Smooth muscle cell of the brain vasculature (primary cell): ENCODE measurements at regions not wholly inside any gene's neighbourhood (a gene's known extent, or its start where the extent isn't known, plus 50 kb on each side); places are given as distances from the start of the nearest gene placed in this dataset.

Experiments used
- DNase-seq: peaks from one replicate; pipeline ENCODE4 v3.0.0-alpha.2; 2012; ENCODE audit warnings: low read depth, low spot score

DNA sequence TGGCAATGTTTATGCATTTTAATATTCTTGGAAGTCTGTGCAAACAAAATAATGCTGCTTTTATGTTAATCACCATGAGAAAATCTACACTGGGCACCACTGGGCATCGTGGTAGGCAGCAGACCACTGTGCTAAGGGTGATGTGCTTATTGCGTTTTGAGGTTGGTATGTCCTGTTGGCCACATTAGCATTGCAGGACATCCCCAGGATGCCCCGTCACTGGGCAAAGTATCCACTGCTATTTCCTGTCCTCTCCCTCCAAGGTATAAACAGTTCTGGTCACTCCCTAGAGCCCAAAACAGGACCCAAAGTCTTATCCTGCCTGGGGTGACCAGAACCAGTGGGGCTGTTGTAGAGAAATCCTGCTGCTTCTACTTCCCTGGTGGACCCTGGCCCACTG lies 284.2 kb upstream of the ROPN1 start:
- DNase-seq = no peak

GRCh38 chr3:124276539-124277143 lies 284.7 kb upstream of the ROPN1 start:
- DNase-seq = no peak

- DNase-seq = no peak
Measured at GRCh38 chr3:124277144-124277890, 285.4 kb upstream of the ROPN1 start.

GRCh38 chr3:124281453-124282316 lies 289.8 kb upstream of the ROPN1 start:
- no peak for DNase-seq

DNA sequence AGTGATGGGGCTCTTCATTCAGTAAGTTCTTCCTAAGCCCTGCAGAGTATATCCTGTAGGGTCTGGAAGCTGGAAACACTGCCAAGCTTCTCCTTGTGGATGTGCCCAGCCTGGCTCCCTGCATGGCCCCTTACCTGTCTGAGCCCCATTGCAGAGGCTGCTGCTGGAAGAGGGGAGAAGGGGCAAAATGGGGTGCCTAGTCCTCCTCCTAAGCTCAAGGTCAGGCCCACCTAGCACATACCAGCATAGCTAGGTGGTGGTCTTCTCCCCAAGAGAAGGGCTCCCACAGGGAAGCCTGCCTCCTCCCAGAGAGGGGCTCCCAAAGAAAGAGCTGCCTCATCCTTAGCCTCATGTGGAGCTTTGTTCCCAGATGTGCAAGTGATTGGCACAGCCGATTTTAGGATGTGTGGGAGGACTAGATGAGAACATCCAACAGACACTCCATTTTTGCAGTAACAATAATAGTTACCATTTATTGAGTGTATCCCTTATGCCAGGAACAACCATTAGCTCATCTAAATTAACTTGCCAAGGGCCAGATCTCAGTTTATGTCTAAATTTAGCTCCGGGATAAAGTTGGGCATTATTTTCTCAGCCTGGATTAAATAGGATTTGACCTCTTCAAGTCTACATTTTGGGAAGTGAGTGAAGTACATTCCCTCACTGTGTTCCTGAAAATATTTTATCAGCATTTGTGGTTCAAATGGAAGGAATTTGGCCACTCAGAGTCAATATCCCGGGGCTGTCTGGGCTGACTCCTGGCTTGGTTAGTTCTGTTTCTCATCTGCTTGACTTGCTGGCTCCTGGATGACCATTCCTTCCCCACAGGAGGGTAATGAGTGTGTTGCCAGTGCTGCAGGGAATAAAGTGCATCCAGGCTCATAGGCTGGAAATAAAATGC lies 291.1 kb upstream of the ROPN1 start:
- DNase-seq = no peak

DNA sequence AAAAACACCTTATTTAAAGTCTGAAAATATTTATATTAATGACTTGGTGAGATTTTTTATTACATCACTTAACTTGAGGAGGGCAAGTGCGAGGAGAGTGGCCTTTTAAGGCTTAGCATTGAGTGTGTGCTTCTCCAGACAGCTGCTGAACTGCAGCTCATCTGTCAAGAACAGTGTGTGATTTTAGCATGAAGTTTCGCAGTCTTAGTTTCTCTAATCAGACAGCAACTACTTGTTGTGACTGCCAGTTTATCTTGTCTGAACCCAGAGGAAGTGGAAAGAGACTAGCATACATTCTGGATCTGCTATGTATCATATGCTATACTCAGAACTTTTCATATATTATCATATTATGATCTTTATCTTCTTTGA lies 291.7 kb upstream of the ROPN1 start:
- no peak for DNase-seq

DNA sequence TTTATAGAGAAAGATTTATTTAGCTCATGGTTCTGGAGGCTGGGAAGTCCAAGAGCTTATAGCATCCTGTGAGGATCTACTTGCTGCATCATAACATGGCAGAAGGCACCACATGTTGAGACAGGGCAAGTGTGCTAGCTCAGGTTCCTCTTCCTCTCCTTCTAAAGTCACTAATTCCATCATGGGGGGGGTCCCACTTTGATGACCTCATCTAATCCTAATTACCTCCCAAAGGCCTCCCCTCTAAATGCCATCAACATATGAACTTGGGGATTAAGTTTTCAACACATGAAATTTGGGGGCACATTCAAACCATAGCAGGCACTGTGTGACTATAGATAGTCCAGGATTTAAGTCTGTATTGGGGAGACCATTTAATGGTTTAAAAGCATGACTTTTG lies 297.1 kb upstream of the ROPN1 start:
- no peak for DNase-seq

GRCh38 chr3:124291008-124291407 lies 299.1 kb upstream of the ROPN1 start:
- DNase-seq = no peak

- DNase-seq = no peak
Measured at GRCh38 chr3:124292329-124292728, 300.4 kb upstream of the ROPN1 start.

DNA sequence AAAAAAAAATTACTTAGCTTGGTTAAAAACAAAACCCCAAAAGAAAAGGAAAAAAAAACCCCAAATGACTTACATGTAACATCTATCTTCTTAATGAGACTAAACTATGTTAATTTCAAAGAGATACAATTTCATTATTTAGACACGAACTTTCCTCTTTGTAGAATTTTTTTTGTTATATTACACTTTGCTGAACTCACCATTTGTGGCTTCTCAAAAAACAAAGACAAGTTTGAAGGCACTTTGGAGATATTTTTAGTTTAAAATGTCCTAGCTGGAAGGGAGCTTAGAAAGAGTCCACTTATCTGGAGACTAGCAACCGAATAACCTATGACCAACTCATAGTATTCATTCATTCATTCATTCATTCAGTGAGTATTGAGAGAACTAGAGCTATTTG lies 301.7 kb upstream of the ROPN1 start:
- no peak for DNase-seq

GRCh38 chr3:124295362-124295761 lies 303.4 kb upstream of the ROPN1 start:
- no peak for DNase-seq

- DNase-seq = no peak
Measured at GRCh38 chr3:124296406-124296805, 304.5 kb upstream of the ROPN1 start.

GRCh38 chr3:124297062-124297980 lies 305.4 kb upstream of the ROPN1 start:
- DNase-seq = no peak

DNA sequence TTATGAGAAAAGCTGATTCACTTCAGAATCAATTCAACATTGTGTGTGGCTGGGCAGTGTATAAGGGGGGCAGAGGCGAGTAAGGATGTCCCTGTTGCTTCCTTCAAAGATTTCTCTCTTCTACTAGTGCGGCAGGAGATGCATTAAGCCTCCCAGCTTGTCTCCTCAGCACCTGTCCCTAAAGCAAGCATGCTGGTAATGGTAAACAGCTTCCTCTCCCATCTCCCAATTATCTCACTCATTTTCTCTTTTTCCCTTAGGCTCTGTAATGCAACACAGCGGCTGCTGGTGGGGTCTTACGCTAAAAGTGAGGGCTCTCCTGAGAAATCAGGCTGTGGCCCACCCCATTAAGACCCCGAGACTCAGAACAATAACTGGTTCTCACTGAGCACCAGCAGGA lies 306.4 kb upstream of the ROPN1 start:
- no peak for DNase-seq

GRCh38 chr3:124298951-124299350 lies 307.0 kb upstream of the ROPN1 start:
- no peak for DNase-seq

GRCh38 chr3:124299831-124300230 lies 307.9 kb upstream of the ROPN1 start:
- no peak for DNase-seq

DNA sequence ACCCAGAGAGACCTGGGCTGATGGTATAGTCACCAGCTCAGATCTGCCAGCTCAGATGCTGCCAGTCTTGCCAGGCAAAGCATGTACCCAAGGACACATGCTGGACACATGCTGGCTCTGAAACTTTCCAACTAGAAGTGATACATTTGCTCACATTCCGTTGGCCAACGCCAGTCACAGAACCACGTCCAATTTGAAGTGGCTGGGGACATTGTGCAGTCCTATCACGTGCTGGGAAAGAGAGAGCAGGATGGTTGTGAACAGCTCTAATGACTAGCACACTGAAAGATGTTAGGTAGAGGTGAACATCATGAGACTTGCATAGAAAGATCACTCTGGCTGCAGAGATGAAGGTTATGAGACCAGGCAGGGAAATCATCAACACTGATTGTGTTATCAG lies 308.5 kb upstream of the ROPN1 start:
- no peak for DNase-seq

GRCh38 chr3:124303305-124303910 lies 311.5 kb upstream of the ROPN1 start:
- no peak for DNase-seq

DNA sequence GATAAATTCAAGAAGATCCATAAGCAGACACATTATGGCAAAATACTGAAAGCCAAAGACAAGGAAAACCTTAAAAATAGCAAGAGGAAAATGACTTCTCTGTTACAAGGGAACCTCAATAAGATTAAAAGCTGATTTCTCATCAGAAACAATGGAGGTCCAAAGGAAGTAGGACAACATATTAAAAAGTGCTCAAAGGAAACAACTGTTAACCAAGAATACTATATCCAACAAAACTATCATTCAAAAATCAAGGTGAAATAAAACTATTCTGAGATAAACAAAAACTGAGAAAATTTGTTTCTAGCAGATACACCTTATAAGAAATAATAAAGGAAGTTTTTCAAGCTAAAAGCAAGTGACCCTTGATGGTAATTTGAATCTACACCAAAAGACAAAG lies 314.7 kb upstream of the ROPN1 start:
- DNase-seq = no peak

GRCh38 chr3:124313621-124314020 lies 321.7 kb upstream of the ROPN1 start:
- DNase-seq = no peak
